HG02884 (cell line): ENCODE measurements at regions not wholly inside any gene's neighbourhood (a gene's known extent, or its start where the extent isn't known, plus 50 kb on each side); places are given as distances from the start of the nearest gene placed in this dataset.
"Not testable (repeated sequence)": the region's sequence is repeated elsewhere in the genome, so short reads cannot be mapped to it uniquely, and the experiment has no call there.

Experiments
- ATAC-seq: cut with Tn5 transposase; IDR thresholded peaks from one replicate; pipeline ENCODE4 v1.9.1; 2021; ENCODE audit warnings: mild to moderate bottlenecking, moderate library complexity; ENCODE audit not compliant: unreplicated experiment

DNA sequence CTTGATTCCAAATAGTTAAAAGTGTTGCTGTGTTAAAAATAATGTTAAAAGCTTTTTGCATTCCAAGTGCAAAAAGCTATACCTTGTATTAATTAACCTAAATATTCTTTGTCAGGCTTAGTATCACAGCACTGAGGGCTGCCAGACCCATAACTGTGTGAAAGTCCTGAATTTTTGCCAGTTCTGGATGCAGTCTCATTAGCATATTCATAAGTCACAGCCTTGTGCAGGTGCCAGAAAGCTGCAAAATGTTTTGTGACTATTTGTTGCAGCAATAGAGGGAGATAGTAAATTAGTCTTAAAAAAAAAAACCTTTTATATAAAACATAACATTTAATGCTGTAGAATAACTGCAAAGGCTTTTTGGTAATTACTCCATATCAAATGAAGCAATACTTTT, 56.6 kb downstream of the SLITRK1 start:
- ATAC-seq, result no peak

DNA sequence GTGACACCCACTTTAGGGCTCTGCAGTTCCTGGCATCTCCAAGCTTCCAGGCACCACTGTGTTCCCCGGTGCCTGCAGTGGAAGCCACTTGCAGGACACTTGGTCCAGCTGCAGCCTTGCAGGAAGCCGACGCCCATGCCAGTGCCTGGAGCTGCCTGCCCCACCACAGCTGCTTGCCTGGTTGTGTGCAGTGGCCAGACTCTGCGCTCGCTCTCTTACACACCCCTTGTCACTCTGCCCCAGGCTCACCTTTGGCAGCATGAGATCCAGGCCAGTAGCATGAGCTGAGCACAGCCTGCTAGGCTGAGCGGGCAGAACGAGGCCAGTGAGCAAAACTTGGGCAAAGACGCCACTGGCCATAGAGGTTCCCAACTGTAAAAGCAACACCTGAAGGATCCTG, 57.7 kb downstream of the SLITRK1 start:
- ATAC-seq, result no peak

DNA sequence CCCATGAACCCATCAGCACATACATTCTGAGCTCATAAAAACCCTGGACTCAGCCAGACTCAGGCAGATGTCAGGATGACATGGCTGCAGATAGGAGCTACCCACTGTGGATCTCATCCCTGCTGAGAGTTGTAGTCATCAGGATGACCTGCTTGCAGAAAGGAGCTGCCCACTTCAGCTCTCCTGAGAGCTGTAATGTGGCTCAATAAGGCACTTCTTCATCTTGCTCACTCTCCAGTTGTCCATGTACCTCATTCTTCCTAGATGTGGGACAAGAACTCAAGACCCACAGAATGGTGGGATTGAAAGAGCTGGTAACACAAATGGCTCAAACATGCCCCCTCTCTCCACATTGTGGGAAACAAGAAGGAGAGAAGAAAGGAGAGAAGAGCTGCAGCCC, 58.2 kb downstream of the SLITRK1 start:
- no peak for ATAC-seq

DNA sequence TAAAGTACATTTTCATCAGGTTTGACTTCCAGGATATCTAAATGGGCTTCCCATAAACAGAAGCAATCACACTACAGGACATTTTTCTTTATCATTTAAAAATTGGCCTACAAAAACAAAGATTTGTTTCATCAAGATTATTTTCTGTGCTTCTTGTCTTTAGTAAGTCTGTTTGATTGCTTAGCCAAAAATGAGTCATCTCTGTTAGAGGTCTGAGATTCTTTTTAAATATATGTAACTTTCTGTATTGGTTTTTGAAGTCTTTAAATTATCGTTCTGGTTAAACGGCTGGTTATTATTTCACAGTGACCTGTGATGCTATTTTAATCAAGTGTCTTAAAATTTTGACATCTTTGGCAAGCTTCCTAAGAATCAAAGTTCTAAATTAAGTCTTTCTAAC, 62.7 kb downstream of the SLITRK1 start:
- no peak for ATAC-seq

DNA sequence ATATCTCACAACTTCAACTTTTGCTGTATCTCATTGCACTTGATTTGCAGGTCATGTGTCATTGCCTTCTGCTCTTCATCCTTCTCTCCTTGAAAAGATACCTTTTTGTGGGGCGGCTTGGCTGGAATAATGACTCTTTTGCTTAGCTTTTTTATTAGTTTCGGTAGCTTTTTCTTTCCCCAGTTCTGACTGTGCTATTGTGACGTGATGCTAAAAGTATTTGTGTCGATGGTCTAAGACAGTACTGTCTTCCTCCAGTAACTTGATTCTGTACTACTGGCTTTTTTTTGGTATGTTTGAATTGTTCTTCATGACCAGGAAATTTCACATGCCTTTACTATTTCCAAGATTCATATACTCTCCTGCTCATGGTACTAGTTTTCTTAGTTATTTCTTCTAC, 63.1 kb downstream of the SLITRK1 start:
- no peak for ATAC-seq

DNA sequence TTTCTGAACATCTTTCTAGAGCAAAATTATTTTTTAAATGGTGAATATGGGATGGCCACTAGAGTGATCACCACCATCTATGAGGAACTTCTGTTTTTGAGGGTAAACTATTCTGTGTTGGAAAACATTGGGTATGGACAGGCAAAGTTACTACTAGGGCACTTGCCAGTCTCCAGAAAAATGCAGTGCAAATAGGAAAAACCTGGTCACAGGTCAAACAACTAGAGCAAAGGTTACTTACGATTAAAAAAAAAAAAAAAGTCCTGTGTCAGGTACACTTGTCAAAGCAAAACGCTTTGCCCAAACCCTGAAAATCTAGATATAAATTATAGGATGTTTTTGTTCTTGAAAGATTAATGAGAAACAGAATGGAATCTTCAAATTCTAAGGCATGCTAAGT, 66.2 kb downstream of the SLITRK1 start:
- no peak for ATAC-seq

DNA sequence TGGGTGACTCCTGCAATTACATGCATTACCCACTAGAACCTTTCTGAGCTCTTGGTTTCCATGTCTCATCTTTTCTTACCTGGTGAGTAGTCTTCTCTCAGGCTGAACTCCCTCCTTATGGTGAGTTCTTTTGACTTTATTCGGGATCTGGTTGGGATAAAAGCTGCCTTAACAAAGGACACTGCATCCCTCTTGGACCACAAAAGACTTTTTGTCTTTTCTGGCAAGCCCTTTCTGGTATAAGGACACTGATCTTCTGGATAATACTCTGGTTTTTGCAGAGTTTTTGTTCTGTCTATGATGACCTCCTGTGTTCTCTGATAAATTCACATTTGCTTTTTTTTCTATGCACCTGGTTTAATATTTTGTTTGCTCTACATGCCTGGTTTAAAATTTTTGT, 66.7 kb downstream of the SLITRK1 start:
- ATAC-seq, result no peak

DNA sequence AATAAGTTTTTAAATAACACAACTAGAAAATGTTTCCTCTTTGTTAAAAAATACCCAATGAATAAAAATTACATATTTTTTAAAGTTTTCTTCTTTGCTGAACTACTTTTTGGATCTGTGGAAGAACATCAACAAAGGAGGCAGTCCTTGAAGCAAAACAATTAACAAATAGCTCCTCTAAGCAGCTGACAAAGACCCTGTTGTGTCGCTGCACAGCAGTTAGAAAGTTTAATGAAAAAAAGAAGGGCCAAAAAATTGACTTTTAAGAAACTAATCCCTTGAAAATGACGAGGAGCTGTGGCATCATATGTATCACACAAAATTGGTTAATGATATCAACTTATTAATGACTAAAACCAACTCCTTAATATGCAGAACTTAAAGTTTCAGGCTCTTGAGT, 72.1 kb downstream of the SLITRK1 start:
- ATAC-seq, result no peak

DNA sequence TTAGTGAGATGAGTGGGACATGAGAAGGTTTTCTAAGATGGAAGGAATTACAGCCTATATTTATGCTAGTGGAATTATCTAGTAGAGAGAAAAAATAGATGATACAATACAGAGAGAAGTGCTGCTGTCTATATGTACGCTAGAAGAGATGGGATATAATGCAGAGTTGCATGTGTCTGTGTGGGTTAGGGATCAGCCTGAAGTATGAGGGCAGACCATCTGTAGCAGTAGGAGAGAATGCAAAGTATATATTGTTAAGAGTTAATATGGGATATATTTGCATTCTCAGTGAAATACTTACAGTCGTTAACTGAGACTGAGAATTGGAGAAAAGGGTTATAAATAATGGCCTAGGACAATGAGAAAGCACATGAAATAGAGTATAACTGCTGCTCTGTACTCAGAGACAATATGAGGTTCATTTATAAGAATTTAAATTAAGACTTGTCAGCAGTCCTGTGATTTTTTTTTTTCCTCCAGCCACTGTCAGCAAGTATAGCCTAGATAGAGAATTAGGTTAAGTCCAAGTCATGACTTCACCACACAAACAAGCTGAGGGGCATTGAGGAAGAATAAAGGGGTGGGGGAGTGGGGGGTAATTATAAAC, 77.8 kb downstream of the SLITRK1 start:
- no peak for ATAC-seq

DNA sequence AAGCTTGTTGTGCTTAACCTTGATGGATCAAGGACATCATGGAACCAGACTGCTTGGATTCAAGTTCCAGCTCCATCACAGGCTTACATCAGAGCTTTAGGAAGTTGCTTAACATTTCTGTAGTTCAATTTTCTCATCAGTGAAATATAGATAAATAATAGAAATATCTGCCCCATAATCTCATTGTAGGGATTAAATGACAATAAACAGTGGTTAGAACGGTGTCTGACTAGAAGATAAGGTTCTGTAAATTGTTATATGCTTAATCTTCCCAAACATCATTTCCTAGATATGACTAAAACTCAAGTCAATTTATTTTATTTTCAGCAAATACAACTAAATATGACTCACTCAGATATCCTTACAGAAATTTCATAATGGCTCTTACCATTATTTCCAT, 83.5 kb downstream of the SLITRK1 start:
- ATAC-seq, result no peak

DNA sequence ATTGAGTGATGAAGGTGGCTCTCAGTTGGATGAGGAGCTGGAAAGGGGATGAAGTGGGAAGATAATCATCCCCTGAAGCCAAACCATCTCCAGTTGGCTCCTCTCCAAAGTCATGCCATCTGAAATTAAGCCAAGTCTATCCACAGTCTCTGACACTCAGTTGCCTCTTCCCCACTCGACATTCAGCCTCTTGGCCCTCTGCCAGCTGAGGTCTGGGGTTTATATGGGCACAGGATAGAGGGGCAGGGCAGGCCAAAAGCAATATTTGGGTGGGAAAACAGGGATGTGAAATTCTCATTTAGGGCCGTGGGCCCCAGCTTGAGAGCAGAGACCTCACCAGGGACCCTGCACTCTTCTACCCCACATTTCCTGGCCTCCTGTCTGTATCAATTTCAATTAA, 85.9 kb downstream of the SLITRK1 start:
- no peak for ATAC-seq

DNA sequence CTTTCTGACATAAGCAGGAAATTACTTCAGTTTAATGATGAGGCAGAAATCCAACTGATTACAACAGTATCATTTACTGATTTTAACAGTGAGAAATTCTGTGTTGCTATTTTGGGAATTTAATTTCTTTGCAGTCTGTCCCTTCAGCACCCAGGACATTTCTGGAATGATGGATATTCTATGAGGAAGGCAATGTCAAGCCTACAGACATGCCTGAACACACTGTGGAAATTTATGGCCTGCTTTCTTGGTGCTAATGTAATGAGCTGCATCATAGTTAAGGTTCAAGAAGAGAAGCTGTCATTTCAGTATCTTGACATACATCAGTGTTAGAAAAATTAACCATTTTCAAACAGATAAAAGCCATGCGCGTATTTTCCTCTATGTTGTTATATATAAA, 87.7 kb downstream of the SLITRK1 start:
- no peak for ATAC-seq

DNA sequence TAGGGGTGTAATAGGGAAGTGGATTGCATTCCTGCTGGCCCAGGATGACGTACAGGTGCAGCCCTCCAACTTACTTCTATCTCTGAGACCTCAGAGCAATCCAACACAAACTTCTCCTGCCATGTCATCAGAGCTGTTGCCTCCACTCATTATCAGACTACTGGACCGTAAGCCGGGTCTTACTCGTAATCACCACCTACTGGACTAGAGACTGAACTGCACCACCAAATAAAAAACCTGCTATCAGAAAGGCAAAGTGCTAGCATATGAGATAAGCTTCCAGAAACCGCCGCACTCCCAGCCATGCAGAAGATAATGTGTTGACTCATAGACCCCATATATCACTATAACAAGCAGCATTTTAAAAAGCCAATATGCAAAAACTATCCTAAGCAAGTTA, 102.0 kb downstream of the SLITRK1 start:
- ATAC-seq, result peak; percentile 82

DNA sequence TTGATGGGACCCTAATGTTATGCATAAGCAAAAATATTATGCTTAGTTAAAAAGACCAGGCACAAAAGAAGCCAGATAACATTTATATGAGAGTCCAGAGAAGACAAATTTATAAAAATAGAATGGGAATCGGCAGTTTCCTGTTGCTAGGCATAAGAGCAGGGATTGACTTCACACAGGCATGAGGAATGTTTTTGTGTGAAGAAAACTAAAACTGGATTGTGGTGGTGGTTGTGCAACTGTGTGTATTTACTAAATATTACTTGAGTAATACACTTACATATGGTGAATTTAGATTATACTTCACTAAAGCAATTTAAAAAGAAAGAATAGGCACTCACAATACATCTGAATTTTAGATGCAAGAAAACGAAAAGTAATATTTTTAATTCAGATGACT, 108.3 kb downstream of the SLITRK1 start:
- ATAC-seq, result no peak

DNA sequence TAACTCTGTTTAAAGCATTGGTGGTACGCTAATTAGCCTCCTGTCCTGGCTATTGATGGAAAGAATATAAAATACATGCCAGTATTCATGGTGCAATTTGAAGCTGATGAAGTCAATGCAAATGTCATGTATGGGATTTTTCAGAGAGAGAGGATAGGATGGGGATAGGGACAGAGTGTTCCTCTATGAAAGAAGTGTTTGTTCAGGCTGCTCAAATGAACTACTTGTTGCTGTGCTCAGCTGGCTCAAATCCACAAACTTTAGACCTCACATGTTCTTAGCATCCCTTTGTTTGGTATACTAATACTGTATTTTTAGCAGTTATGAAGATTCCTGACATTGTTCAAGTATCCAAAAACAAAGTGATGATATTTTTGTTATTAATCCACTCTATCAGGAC, 116.5 kb downstream of the SLITRK1 start:
- no peak for ATAC-seq

DNA sequence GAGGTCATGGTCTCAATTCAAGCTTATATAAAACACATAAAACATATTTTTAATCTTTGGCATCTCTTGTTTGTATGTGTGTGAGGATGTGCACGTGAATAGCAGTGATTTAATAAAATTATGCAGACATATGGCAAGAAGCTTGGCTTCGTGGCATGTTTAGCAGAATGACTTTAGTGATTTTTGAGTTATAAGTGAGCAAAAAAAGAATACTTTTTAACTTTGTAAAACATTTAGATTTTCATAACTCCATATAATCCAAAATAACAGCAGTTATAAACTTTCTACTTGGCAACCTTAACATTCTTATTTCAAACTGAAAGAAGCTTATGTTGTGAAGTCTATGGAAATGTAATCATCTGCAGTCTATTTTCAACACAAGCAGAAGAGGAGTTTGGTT, 120.6 kb downstream of the SLITRK1 start:
- no peak for ATAC-seq

DNA sequence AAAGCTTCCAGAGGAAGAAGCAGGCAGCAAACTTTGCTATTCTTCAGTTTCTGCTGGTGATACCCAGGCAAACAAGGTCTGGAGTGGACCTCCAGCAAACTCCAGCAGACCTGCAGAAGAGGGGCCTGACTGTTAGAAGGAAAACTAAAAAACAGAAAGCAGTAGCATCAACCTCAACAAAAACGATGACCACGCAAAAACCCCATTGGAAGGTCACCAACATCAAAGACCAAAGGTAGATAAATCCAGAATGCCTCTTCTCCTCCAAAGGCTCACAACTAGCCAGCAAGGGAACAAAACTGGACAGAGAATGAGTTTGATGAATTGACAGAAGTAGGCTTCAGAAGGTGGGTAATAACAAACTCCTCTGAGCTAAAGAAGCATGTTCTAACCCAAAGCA, 127.1 kb downstream of the SLITRK1 start:
- not testable (repeated sequence) for ATAC-seq

DNA sequence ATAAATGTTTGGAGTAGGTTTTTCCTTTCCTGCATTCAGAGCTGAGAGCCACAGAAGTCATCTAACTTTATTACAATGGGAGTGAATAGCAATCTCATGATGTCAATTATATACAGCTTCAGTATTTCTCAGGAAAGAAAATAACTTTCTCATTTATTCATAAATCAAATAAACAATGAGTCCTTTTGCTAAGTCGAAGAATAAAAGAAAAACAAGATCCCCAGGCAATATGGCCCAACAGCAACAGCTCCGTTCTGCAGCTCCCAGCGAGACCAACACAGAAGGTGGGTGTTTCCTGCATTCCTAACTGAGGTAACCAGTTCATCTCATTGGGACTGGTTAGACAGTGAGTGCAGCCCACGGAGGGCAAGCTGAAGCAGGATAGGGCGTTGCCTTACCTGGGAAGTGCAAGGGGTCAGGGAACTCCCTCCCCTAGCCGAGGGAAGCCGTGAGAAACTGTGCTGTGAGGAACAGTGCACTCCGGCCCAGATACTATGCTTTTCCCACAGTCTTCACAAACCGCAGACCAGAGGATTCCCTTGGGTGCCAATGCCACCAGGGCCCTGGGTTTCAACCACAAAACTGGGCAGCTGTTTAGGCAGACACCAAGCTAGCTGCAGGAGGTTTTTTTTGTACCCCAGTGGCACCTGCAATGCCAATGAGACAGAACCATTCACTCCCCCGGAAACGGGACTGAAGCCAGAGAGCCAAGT, 128.2 kb downstream of the SLITRK1 start:
- no peak for ATAC-seq

DNA sequence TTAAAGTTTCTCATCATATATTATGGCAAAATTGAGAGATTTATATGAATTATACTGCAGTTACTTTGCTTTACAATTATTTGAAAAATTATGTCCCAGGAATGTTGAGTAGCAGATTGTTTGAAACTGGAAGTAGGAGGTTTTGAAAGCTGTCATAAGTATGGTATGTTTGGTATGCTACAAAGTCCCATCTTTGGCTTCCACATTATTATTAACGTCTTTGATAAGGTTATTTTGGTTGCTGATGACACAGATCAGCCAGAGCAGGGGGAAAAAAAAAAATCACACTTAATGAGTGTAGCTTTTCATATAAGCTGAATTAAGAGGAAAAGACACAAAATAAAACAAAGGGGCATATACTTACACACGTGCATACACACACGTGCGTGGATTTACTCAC, 130.1 kb downstream of the SLITRK1 start:
- ATAC-seq, result no peak

DNA sequence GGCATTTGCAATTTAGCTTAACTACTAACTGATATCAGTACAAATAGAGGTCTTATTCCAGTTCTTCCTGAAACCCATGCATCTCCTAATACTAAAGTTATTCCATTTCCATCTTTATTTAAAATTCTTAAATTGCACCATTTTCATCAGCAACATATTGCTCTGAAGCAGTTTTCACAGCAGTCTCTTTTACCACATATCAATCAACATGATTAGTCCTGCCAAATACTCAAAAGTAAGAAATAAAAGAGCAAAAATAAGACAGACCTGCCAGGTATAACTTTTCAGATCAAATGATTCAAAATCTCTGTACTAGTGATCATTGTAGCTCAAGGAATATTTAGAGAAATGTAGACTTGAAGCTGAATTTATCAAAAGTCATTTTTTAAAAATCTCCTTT, 141.7 kb downstream of the SLITRK1 start:
- ATAC-seq, result no peak

DNA sequence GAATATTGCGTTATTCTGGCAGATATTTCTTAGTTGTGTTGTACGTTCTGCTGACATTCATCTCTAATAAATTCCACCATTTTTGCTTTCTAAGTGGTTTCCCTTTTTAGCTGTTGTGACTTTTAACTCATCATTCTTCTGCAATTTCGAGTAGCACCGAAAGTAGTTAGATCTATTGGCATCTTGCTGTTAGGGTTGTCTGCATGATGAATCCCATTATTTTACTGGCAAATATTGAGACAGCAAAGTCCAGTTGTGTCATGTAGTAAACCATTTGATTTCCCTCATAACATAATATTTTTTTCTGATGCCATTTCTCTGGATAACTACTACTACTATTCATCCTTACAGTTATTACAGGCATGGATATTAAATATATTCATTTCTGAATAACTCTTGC, 143.9 kb downstream of the SLITRK1 start:
- ATAC-seq, result no peak

DNA sequence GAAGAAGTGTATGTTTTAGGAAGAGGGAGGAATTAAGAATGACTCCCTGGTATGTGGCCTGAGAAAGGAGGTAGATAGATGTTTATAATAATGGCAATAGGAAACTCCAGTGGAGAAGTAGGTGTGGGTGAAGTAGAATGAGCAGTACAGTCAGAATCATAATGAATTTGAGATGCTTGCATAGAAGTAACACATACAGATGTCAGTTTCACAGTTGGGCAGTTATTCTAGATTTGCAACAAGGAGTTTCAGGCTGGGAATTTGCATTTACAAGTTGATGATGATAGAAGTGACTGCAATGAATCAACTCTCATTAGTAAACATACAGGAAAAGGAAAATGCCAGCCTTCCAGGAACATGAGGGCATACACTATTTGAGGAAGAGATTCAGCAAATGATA, 149.0 kb downstream of the SLITRK1 start:
- no peak for ATAC-seq

DNA sequence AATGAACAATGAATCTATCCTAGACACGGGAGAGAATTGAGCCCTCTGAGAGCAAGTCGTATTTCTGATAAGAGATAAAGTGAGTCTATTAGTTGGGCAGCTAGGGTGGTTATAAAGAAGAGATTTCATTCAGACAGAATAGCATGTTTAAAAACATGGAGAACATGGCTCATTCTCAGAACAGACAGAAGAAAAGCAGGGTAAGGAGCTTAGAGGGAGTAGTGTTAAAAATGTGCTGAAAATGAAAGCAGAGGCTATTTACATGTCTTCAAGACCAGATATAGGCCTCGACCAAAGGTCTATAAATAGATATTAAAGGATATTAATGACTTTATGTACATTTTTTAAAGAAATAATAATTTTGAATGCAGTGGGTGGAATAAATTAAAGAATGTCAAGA, 149.5 kb downstream of the SLITRK1 start:
- ATAC-seq, result no peak
